Tibial nerve (tissue), 4 donors: ENCODE measurements at regions not wholly inside any gene's neighbourhood (a gene's known extent, or its start where the extent isn't known, plus 50 kb on each side); places are given as distances from the start of the nearest gene placed in this dataset.

Experiments
- DNase-seq, 2 donors: peaks; one replicate each; pipeline ENCODE4 v3.0.0-alpha.2; 2019; ENCODE audit warnings: low spot score in 2 of 2
- H3K27ac ChIP-seq, 4 donors: fragments of 200-600 bp; sonication (generic) in 3 of 4; one replicate each; pipeline ENCODE4 v1.5.1; 2017 to 2019; ENCODE audit warnings: mild to moderate bottlenecking in 1 of 4
- H3K27me3 ChIP-seq, 2 donors: fragments of 200-600 bp; sonication (generic) in 1 of 2; one replicate each; pipeline versions ENCODE4 v1.5.1 to v1.6.0; 2017 to 2019
- H3K36me3 ChIP-seq, 3 donors: fragments of 200-600 bp; sonication (generic); one replicate each; pipeline ENCODE4 v1.5.1; 2018 to 2019
- H3K4me1 ChIP-seq, 4 donors: fragments of 200-600 bp; sonication (generic) in 3 of 4; one replicate each; pipeline ENCODE4 v1.5.1; 2017 to 2019
- H3K4me3 ChIP-seq, 4 donors: fragments of 200-600 bp; sonication (generic) in 3 of 4; one replicate each; pipeline ENCODE4 v1.5.1; 2017 to 2019; ENCODE audit warnings: mild to moderate bottlenecking in 1 of 4, moderate library complexity in 1 of 4
- H3K9me3 ChIP-seq, 4 donors: fragments of 200-600 bp; sonication (generic) in 3 of 4; one replicate each; pipeline ENCODE4 v1.5.1; 2017 to 2019
- EP300 ChIP-seq, 2 donors: sonication (generic); formaldehyde crosslinking; IDR thresholded peaks; one replicate each; pipeline ENCODE4 v1.6.1; 2017; ENCODE audit warnings: antibody characterized with exemption in 2 of 2, mild to moderate bottlenecking in 1 of 2
- POLR2A ChIP-seq, 2 donors: fragments of 450-650 bp; IDR thresholded peaks; one replicate each; pipeline ENCODE4 v1.6.1; 2017; ENCODE audit warnings: antibody characterized with exemption in 2 of 2, mild to moderate bottlenecking in 2 of 2, moderate library complexity in 2 of 2
- WGBS, 2 donors: methylation state at CpG; one replicate each; pipeline ENCODE4 v1.1.5; 2018; 5-methylcytosine and 5-hydroxymethylcytosine counted together
- TF ChIP-seq, protein P1 (sequence below), 5 experiments: fragments of 200-600 bp in 3 of 5; fragments of 450-650 bp in 2 of 5; sonication (generic) in 3 of 5; IDR thresholded peaks; one replicate each; pipeline ENCODE4 v1.5.1; 2016 to 2019; ENCODE audit warnings: antibody characterized with exemption in 5 of 5, mild to moderate bottlenecking in 3 of 5, moderate library complexity in 2 of 5

- DNase-seq = no peak
- WGBS, 2 donors = 26 to 28% methylated on average over 4 of the region's 4 CpGs
- no peaks in the 10 kb centered on the region for H3K36me3 ChIP-seq
- H3K27me3 ChIP-seq = no peaks in the 10 kb centered on the region
- H3K4me3 ChIP-seq = no peak overlapping the region
- H3K9me3 ChIP-seq = no peaks in the 10 kb centered on the region
- peaks cover 0 to 4% (median 0%) of the 10 kb centered on the region in 4 donors for H3K4me1 ChIP-seq
- no peak for TF ChIP-seq EP300 (IDR thresholded peaks at IDR 0.05)
- H3K27ac ChIP-seq = no peak overlapping the region
Observed at GRCh38 chr1:191959856-191960255, 198.4 kb upstream of the RGS18 start.

- TF ChIP-seq POLR2A (IDR thresholded peaks at IDR 0.05) = no peak
- TF ChIP-seq EP300 (IDR thresholded peaks at IDR 0.05) = no peak
- TF ChIP-seq, protein P1, sequence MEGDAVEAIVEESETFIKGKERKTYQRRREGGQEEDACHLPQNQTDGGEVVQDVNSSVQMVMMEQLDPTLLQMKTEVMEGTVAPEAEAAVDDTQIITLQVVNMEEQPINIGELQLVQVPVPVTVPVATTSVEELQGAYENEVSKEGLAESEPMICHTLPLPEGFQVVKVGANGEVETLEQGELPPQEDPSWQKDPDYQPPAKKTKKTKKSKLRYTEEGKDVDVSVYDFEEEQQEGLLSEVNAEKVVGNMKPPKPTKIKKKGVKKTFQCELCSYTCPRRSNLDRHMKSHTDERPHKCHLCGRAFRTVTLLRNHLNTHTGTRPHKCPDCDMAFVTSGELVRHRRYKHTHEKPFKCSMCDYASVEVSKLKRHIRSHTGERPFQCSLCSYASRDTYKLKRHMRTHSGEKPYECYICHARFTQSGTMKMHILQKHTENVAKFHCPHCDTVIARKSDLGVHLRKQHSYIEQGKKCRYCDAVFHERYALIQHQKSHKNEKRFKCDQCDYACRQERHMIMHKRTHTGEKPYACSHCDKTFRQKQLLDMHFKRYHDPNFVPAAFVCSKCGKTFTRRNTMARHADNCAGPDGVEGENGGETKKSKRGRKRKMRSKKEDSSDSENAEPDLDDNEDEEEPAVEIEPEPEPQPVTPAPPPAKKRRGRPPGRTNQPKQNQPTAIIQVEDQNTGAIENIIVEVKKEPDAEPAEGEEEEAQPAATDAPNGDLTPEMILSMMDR (IDR thresholded peaks at IDR 0.05) = no peak
- Histone ChIP-seq H3K9me3 (no peaks in the 10 kb centered on the region), H3K27me3 (no peaks in the 10 kb centered on the region), H3K4me3 (no peak overlapping the region), H3K27ac (no peak overlapping the region), H3K4me1 (peaks cover 0 to 4% (median 0%) of the 10 kb centered on the region in 4 donors), H3K36me3 (no peaks in the 10 kb centered on the region)
- no peak for DNase-seq
- 52 to 66% methylated on average over 2 of the region's 2 CpGs for WGBS, 2 donors
Observed at GRCh38 chr1:191963286-191963685, 195.0 kb upstream of the RGS18 start.

DNA sequence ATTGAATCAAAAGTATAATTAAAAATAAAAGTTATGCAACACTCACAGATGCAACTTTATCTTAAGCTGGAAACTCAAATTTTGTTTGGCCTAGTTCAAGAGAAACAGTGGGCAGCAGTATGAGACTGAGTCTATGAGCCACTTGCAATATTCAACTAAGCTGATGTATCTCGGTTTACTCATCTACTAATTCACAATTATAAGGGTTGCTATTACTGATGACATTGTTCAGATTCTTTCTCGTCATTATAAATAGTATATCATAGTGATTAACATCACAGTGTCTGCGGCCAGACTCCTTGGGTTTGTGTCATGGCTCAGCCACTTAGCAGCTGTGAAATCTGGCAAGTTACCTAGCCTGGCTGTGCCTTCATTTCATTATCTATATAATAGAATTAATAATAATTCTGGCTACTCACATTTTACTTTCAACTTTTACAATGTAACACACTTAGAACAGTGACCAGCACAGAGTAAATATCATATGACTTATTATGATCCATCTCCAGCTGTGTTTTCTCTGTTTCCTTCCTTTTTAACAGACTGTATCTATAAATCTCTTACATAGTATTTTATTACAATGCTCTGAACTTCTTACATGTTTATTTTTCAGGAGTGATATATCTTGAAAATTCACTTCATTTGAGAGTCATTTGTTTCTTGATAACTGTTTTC lies 194.3 kb upstream of the RGS18 start:
- Histone ChIP-seq H3K4me1 (peaks cover 0 to 4% (median 0%) of the 10 kb centered on the region in 4 donors), H3K27me3 (no peaks in the 10 kb centered on the region), H3K27ac (no peak overlapping the region), H3K9me3 (no peaks in the 10 kb centered on the region), H3K36me3 (no peaks in the 10 kb centered on the region), H3K4me3 (no peak overlapping the region)
- TF ChIP-seq POLR2A (IDR thresholded peaks at IDR 0.05) = no peak
- TF ChIP-seq, protein P1 (IDR thresholded peaks at IDR 0.05) = no peak
- no peak for TF ChIP-seq EP300 (IDR thresholded peaks at IDR 0.05)
- no peak for DNase-seq
- WGBS, 2 donors = 44 to 60% methylated on average over 3 of the region's 3 CpGs

DNA sequence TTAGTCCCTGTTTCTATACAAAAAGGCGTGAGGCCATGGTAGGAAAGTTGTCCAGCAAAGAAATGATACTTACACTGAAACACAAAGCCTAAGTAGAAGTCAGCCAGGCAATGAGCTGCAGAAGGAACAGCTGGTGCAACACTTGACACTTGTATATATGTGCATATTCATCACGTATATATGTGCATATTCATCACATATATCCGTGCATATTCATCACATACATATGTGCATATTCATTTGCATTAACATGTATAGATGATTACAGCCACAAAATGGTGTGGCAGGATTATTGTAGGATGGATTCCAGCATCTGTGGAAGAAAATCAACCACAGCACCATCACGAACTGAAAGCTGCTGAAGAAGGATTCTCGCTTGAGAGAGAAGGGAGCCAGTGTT lies 189.0 kb upstream of the RGS18 start:
- TF ChIP-seq POLR2A (IDR thresholded peaks at IDR 0.05) (no peak), EP300 (IDR thresholded peaks at IDR 0.05) (no peak)
- TF ChIP-seq, protein P1 (IDR thresholded peaks at IDR 0.05) = no peak
- no peak overlapping the region for H3K4me3 ChIP-seq
- no peaks in the 10 kb centered on the region for H3K9me3 ChIP-seq
- no peaks in the 10 kb centered on the region for H3K4me1 ChIP-seq
- no peak overlapping the region for H3K27ac ChIP-seq
- DNase-seq = no peak
- no peaks in the 10 kb centered on the region for H3K27me3 ChIP-seq
- 83 to 97% methylated on average over 5 of the region's 5 CpGs for WGBS, 2 donors
- H3K36me3 ChIP-seq = no peaks in the 10 kb centered on the region

DNA sequence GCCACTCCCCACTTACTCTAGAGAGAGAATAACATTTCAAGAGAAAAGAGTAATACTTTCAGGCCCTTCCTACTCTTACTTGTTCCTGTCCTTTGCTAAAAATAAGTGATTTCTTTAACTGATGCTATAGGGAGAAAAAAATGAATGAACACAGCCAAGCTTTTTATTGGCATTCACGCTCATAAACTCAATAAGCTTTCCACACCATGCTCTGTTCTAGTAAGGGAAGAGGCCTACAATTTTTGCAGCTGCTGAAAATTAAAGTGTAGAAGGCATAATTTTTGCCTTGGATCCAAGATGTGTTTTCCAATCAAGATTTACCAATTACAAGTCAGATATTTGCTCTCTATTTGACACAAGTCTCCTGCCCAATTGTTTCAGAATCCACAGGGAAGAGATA lies 188.1 kb upstream of the RGS18 start:
- Histone ChIP-seq H3K27me3 (no peaks in the 10 kb centered on the region), H3K36me3 (no peaks in the 10 kb centered on the region), H3K4me3 (no peak overlapping the region), H3K27ac (no peak overlapping the region), H3K4me1 (no peaks in the 10 kb centered on the region), H3K9me3 (no peaks in the 10 kb centered on the region)
- no peak for TF ChIP-seq EP300 (IDR thresholded peaks at IDR 0.05)
- TF ChIP-seq, protein P1 (IDR thresholded peaks at IDR 0.05) = no peak
- TF ChIP-seq POLR2A (IDR thresholded peaks at IDR 0.05) = no peak
- DNase-seq = no peak
- WGBS, 2 donors = 68 to 84% methylated on average over 1 of the region's 1 CpG
